ENCODE measurements at regions not wholly inside any gene's neighbourhood (a gene's known extent, or its start where the extent isn't known, plus 50 kb on each side); places are given as distances from the start of the nearest gene placed in this dataset.

DNA sequence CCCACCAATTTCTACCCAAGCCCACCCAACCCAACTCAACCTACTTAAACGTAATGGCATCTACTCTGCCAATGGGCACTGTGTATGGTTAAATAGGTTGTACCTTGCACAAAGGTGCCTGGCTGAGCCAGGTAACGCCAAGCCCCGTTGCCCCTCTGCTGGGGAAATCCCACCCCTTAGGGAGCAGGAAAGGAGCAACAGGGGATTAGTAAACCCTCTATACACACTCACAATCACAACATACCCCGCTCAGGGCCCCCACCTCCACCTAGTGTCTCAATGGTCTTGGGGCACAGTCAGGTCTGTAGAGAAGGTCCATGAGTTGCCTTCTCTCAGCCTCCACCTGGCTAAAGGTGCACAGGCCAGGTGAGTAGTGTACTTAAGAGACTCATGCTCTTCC is 74.3 kb upstream of the PCBD1 start:
- Histone ChIP-seq H3K27me3 (no peaks in the 10 kb centered on the region), H3K27ac (no peak overlapping the region), H3K4me1 (no peaks in the 10 kb centered on the region), H3K4me3 (no peak overlapping the region), H3K36me3 (no peaks in the 10 kb centered on the region), H3K9me3 (no peaks in the 10 kb centered on the region)
- TF ChIP-seq POLR2A (IDR thresholded peaks at IDR 0.05) = no peak
- TF ChIP-seq, protein P1, sequence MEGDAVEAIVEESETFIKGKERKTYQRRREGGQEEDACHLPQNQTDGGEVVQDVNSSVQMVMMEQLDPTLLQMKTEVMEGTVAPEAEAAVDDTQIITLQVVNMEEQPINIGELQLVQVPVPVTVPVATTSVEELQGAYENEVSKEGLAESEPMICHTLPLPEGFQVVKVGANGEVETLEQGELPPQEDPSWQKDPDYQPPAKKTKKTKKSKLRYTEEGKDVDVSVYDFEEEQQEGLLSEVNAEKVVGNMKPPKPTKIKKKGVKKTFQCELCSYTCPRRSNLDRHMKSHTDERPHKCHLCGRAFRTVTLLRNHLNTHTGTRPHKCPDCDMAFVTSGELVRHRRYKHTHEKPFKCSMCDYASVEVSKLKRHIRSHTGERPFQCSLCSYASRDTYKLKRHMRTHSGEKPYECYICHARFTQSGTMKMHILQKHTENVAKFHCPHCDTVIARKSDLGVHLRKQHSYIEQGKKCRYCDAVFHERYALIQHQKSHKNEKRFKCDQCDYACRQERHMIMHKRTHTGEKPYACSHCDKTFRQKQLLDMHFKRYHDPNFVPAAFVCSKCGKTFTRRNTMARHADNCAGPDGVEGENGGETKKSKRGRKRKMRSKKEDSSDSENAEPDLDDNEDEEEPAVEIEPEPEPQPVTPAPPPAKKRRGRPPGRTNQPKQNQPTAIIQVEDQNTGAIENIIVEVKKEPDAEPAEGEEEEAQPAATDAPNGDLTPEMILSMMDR (IDR thresholded peaks at IDR 0.05) = no peak
- DNase-seq = peak in 1 of 3 donors; percentile 18

DNA sequence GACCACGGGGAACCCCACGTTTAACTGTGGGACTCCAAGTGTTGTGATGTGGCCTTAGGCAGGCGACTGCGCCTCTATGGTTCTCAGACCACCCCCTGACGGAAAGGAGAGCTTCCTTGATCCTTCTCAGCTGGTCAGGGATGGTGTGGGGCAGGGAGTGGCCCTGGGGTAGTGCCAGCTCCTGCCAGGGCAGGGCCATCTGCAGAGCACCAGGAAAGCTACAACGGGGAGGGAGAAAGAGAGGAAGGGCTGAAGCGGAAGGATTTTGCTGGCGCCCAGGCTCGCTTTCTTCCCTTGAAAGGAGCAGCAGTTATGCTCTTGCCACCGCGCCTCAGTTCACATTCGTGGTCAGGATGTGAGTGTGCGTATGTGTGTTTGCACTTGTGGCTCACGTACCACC is 74.9 kb upstream of the PCBD1 start:
- DNase-seq = peak in 1 of 3 donors; percentile 21
- Histone ChIP-seq H3K4me3 (no peak overlapping the region), H3K4me1 (no peaks in the 10 kb centered on the region), H3K27me3 (no peaks in the 10 kb centered on the region), H3K27ac (no peak overlapping the region), H3K36me3 (no peaks in the 10 kb centered on the region), H3K9me3 (no peaks in the 10 kb centered on the region)
- TF ChIP-seq, protein P1 (IDR thresholded peaks at IDR 0.05) = no peak
- TF ChIP-seq POLR2A (IDR thresholded peaks at IDR 0.05) = no peak

DNA sequence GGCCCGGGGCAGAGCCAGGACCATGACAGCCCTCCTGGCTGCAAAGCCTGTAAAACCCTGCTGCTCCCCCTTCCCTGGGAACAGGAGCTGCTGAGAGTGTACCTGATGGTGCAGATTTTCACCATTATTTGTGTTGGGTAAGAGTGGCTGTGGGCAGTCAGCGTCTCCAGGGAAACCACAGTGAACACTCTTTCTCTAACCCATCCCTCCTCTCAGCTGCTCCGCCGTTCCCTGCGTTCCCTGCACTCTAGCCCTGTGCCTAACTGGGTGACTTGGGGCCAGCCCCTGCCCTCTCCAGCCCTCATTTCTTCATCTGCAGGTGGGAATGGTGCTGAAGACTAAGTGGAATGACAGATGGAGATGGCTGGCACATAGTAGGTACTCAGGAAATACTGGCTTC is 75.9 kb upstream of the PCBD1 start:
- no peaks in the 10 kb centered on the region for H3K9me3 ChIP-seq
- no peak overlapping the region for H3K27ac ChIP-seq
- no peaks in the 10 kb centered on the region for H3K36me3 ChIP-seq
- peak in 1 of 3 donors; percentile 24 for DNase-seq
- no peak overlapping the region for H3K4me3 ChIP-seq
- H3K27me3 ChIP-seq = no peaks in the 10 kb centered on the region
- TF ChIP-seq, protein P1 (IDR thresholded peaks at IDR 0.05) = no peak
- no peak for TF ChIP-seq POLR2A (IDR thresholded peaks at IDR 0.05)
- H3K4me1 ChIP-seq = no peaks in the 10 kb centered on the region

DNA sequence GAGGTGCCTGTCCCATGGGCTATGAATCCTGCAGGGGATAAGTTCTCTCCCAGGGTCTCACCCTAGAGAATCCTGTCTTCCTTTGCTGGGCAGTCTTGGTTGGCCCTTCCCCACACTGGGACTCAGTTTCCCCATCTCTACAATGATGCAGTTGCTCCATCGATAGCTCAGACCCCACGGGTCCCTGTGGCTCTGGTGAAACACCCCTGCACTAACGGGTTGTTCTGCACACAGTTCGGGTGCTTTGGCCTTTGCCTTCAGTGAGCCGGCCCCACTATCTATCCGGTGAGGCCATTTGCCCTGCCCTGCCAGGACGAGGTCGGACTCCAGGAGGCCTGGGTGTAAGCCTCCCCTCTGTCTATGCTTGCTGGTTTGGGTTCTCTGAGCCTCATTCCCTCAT is 76.5 kb upstream of the PCBD1 start:
- Histone ChIP-seq H3K27ac (no peak overlapping the region), H3K36me3 (no peaks in the 10 kb centered on the region), H3K27me3 (no peaks in the 10 kb centered on the region), H3K4me3 (no peak overlapping the region), H3K4me1 (no peaks in the 10 kb centered on the region), H3K9me3 (no peaks in the 10 kb centered on the region)
- TF ChIP-seq, protein P1 (IDR thresholded peaks at IDR 0.05) = no peak
- TF ChIP-seq POLR2A (IDR thresholded peaks at IDR 0.05) = no peak
- peak in 1 of 3 donors; percentile 25 for DNase-seq

DNA sequence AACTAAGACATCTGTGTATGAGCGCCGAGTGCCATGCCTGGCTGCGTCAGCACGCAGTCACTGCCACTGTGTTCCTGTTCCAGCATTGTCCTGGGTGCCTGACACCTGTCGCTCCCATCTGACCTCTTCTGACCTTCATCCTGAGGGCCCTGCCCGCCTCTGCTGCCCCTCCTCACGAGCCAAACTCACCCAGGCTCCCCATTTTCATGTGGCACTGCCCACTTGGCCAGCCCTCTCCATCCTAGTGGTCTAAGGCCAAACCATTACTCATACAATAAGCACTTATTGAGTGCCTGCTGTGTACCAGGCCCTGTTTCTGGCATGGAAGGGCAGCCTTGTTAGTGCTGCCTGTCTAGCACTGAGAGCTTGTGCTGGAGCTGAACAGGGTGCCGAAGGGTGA is 77.2 kb upstream of the PCBD1 start:
- Histone ChIP-seq H3K4me1 (no peaks in the 10 kb centered on the region), H3K9me3 (no peaks in the 10 kb centered on the region), H3K36me3 (no peaks in the 10 kb centered on the region), H3K4me3 (no peak overlapping the region), H3K27me3 (no peaks in the 10 kb centered on the region), H3K27ac (no peak overlapping the region)
- peak in 1 of 3 donors; percentile 14 for DNase-seq
- TF ChIP-seq, protein P1 (IDR thresholded peaks at IDR 0.05) = no peak
- no peak for TF ChIP-seq POLR2A (IDR thresholded peaks at IDR 0.05)
